ENCODE measurements at regions not wholly inside any gene's neighbourhood (a gene's known extent, or its start where the extent isn't known, plus 50 kb on each side); places are given as distances from the start of the nearest gene placed in this dataset.

DNA sequence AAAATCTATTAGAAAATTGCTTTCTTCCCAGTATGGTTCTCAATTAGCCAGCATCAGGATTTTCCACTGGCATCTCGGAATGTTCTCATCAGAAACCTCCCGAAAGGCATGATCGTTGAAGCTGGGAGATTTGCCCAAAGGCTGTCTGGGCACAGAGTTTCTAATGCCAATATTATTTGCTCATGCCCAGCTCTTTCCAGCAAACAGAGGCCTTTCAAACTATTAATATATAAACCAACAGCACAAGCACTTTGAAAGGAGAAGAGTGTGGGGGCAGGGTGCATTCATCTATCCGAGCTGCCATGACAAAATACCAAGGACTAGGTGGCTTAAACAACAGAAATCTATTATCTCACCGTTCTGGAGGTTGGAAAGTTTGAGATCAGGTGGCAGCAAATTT lies 88.3 kb upstream of the MSX1 start:
- no peak for DNase-seq

DNA sequence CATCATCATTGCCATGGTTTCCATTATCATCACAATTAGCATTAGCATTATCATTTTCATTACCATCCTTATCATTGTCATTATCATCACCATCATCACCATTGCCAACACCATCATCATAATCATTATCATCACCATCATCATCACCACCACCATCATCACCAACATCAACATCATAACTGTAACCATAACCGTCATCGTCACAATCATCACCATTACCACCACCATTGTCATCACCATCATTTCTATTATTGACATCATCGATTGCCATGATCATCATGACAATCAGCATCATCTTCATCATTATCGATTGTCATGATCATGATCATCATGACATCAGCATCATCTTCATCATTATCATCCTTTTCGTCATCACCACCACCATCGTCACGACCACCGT lies 88.9 kb upstream of the MSX1 start:
- DNase-seq = no peak

DNA sequence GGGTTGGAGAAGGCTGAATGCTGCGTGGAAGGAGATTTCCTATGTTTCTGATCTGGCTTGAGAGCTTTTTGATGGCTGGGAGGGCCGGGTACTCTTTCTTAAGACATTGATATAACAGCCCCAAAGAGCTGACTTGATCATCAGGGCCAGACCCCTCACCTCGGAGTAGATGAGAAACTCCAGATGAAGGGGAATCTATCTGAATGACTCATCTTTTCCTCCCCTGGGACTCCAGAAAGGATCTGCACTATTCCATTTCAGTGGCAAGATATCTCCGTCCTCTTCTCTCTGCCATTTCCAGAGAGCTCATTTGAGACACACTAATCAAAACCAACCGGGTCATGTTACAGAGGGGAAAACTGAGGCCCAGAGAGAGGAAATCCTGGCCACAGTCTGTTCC lies 92.9 kb upstream of the MSX1 start:
- no peak for DNase-seq

DNA sequence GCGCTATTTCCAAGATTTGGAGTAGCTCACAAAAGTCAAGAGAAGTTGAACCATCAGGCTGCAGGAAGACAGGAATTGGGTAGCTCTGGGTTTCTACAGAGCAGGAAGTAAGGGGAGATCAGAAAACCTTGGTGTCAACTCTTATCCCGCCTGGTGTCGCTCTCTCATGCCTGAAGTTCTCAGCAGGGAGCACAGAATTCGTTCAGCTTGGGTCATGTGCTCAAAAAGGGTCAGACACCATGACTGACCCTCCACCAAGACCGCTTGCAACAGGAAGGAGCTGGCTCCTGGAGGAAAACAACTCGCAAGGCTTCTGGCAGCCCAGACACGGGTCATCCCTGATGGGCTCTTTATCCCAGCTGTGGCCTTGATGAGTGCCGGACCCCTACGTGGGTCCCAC lies 93.7 kb upstream of the MSX1 start:
- DNase-seq = no peak

DNA sequence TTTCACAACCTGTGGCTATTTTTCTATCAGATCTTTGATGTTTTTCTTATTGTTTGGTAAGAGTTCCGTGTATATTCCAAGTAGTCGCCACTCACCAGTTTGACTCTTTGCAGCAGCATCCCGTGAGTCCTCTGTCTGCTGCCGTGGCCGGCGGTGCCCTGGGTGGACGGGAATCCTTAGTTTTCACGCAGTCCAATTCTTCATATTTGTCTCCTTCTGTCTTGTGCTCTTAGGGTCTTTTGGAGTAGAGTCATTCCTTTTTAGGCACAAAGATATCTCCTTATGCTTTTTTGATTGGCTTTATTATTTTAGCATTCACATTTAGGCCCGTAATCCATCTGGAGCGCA lies 94.9 kb upstream of the MSX1 start:
- DNase-seq = no peak

DNA sequence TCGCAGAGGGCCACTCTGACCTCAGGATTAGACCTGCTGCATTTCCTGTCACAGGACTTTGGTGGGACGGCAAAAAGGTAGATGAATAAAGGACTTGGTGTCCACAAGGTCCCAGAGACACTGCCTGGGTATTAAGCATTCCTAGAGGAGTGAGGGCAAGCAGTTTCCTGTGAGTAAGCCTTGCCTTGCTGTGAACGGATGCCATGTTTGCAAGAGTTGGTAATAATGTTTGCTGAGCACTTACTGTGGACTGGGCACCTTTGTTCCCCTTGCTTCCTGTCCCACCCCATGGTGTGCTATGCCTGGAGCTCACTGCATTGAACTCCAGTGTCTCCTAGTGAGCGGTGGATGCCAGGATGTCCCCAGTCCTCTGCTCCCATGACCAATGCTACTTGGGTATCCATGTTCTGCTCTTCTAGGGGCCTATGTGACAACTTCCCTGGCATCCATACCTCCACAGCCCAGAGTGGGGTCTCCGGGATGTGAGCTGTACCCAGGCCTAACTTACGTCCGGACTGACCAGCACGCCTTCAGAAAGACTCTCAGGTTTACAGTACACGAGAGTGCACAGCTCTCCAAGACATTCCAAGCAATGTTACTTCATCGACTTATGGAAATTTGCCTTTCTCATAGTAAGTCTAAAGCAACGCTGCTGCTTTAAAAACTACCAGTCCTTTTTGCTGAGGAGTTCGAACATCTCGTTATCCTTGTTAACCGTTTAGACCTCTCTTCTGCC lies 95.5 kb upstream of the MSX1 start:
- no peak for DNase-seq

DNA sequence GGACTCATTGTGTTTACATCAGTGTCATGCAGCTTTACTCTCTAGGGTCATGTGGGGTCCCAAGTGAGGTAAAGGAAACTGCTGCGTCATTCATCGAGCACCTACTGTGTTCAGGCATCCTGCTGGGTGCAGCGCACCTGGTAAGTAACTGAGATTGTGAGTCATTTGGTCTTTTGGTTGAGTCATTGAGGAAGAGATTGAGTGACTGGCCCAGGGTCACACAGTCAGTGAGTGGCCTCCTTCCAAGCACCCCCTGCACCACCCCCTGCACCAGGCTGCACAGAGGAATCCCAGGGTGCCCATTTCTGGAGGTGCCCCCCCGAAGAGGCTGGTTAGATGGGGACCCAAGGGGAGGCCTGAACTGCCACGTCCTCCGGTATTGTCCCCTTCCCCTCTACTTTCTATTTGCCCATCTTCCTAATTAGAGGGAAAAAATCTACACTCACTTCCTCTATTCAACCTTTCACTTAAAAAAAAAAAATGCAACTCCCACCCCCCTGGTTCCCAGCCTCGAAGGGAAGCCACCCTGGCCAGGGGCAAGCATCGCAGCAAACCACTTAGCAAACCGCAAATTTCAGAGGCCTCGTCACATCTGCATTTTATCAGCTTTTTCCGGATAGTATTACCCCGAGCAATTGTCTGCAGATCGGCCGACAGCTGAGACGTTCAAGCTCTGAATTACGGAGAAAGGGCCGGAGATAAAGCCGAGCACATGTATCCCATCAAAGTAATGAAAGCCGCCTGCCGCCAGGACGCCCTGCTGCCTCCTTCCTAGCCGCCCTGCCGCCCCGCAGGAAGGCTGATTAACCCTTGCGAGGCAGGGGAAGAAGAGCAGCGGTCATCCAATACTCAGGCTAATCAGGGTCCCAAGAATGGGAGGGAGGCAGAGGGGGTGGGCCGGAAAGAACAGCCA lies 96.3 kb upstream of the MSX1 start:
- DNase-seq = no peak

DNA sequence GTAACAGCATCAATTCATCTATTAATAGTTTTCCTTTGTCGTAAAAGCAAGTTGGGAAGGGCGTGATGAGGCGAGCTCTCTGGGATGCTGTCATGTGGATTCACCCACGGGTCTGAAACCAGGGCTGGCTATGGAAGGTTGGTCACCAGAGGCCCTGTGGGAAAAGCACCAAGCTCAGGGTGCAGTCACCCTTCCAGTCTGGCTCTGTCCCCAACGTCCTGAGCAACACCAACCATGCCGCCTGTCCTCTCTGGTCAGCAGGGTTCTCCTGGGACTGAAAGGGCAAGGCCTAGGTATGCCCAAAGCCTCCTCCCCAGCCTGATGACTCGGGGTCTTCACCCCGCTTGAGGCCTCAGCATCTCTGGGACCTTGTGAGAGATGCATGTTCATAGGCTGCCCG lies 97.2 kb upstream of the MSX1 start:
- DNase-seq = no peak

DNA sequence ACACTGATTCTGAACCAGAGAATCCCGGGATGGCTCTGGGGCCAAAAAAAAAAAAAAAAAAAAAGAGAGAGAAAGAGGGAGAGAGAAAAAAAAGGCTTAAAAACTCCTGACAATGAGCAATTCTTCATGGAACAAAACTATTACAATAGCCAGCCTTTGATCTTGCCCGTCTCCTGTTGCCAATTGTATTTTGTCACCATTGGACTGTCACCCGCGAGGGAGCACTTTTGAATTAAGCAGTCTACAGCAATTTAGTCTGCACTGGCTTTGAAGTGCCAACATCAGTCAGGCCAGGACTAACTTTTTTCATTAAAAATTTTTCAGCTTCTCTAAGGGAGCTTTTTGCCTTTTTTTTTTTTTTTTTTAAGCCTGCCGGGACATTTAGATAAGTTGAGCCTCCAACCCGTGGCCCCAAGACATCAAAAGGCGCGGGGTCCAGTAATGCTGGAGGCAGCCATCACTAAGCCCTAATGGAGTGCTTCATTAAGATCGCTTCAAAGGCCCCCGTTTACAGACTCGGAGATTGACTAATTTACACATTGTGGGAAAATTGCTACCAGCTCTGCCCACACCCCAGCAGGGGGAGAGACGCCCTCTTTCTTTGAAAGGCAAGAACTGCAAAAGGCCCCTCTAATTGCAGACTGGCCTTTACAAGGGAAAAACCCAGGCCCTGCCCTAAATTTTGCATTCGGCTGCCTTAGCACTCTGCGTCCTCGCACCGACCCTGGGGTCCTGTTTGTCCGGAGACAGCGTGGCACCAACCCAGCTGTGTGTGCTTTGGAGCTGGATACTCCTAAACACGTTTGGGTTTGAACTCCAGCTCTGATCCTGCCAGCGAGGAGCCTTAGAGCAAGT lies 98.1 kb upstream of the MSX1 start:
- DNase-seq = peak; percentile 64 to 82

DNA sequence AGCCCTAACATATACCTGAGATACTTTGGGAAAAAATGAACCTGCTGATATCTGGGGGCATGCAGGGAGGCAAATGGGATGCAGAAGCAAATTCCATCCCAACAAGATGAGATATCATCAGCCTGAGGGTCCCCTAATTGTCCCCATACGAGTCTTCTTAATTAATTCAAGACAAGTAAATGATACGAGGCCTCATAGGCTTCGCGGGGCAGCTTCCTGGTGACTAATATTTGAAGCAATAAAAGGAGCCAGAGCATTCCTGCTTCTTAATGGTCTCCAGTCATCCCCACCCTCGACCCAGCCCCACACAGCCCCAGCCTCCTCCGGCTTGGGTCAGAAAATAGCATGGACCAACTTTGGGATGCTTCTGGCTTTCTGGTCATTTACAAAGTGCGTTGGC lies 99.6 kb upstream of the MSX1 start:
- DNase-seq = no peak

DNA sequence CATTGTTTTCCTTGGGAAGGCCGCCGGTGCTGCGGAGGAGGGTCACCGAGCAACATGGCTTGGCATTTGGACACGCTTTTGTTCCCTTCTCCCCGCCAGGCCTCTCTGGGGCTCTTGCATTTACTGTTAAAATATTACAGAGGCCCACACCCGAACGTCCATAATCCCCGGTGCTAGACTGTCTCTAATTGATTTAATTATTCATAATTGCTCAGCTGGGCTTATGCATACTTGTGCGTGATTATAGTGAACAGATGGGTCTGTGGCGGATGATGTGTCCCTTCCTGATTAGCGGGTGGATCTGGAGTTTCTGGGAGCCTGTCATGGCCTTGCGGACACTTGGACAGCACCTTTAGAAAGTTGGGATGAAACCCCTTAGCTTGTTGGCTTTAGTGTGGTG lies 100.2 kb upstream of the MSX1 start:
- peak; percentile 77 to 91 for DNase-seq

DNA sequence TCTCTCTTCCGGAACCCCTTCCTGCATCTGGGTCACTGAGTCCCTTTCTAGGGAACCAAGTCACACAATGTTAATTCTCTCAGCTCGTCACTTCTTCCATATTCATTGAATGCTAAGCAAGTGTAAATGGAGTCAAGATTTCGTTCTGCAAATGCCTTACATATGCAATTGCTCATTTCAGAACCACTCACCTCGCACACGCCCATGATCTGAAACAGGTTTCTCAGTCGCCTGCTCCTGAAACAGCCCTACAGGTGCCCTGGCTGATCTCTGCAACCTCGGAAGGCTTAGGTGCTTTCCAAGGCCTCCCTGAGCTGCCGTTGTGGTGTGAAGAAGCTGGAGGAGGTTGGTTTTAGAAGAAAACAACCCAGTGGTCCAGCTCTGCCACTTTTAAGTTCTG lies 100.8 kb upstream of the MSX1 start:
- DNase-seq = no peak

DNA sequence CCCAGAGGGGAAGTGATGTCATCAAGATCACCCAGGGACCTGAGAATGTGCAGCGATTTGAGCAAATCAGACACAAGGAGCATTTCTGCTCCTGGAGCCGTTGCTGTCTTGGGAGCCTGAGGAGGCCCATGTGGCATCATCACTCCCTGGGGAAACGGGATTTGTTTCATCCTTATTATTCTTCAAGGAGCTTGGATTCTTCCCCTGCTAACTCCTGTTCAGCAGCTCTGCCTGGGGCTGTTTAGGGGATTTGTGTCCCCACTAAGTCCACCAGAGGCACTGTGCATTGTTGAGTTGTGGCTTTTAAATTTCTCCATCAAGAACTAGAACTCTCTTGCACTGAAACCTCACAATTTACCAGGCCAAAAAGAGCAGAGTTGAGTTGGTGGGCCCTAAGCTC lies 104.2 kb upstream of the MSX1 start:
- peak; percentile 85 to 95 for DNase-seq

DNA sequence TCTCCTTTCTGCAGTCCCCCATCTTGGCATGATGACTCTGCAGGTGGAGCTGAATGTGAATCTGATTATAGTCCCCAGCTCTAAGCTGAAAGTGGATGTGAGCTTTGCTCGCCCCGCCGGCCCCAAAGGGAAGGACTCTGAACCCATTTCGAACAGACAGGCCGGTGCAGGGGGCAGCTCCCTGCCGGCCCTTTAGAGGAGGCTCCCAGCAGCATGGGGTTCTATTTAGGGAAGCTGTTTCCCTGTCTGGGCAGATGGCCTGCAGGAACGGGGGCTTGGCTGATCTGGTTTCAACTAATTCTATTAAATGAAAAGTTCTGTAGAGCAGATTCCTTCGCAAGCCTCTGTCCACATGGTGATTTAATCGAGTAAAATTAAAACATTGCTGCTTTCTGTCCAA lies 104.8 kb upstream of the MSX1 start:
- peak in 1 of 2 experiments; percentile 69 for DNase-seq

DNA sequence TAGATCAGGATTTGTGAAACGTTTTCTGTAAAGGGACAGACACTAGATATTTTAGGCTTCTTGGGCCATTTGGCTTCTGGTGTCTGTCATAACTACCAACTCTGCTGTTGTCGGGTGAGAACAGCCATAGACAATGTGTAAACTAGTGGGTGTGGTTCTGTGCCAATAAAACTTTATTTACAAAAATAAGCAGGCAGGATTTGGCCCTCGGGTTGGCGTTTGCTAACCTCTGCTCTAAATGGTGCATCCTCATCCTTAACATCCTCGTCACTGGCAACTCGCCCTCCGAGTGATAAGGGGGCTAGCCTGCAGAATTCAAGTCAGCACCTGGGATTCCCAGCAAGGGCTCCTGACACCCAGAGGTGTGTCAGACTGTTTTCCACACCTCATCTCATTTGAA lies 105.8 kb upstream of the MSX1 start:
- DNase-seq = no peak

DNA sequence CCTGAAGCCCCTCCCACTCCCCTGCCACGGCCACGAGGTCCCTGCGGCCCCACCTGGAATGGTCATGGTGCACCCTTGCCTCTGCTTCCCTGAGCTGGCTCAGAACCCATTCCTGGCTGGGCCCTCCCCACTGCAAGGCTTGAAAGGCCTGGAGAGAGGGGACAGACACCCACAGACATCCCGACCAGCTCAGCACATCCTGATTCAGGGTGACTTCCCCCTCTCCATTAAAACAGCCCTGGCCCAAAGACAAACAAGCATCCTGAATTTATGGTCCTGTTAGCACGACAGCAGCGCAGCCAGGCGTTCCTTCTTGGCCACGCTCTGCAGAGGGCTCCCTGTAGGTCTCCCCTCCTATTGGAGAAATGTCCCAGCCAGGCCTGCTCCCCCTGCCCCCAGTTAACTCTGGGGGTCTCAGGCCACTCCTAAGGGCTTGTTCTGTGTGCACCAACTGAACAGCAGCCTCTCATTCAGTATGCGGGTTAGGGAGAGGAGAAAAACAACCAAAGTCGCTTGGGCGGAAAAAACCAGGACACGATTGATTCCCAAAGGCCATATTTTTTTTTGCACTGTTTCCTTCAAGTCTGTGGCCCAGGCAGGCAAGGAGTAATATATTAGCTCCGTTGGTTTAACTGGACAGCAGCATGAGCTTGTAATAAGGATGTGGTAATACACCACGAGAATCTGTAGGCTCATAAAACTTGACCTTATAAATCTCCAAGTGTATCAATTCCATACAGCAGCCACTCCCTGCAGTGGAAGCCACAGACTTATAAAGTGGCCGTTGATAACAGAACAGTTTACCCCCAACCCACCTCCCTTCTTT lies 106.7 kb upstream of the MSX1 start:
- no peak for DNase-seq

DNA sequence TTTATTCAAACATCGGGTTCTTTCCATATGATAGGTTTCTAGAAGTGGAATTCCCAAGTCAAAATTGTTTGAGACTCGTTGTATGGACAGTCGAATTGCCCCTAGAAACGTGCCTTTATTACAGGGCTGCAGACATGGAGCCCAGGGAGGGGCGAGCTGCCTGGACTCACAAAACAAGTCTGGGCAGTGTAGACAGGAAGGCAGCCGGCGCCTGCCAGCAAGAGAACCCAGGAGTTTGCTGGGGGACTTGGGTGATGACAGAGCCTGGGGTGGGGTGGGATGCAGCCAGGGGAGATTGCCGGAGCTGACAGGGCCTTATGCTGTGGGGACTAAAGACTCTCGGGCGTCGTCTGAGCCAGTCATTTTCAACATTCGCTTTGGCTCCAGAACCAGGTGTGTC lies 107.4 kb upstream of the MSX1 start:
- no peak for DNase-seq

DNA sequence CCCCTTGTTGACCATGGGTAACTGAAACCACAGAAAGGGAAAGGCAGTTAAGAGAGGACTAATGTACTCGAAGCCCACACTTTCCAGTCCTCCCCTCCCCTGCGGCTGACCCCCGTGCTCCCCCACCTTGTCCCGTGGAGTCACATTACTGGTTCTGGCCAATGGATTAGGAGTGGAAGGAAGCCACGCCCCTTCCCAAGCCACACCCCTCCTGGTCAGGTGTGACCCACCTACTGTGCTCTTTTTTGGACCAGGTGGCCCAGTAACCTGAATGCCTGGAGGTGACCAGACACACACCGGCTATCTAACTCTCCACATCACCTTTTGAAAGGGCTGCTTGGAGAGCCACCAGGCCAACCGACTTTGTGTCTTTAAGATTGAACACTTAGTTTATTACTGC lies 109.3 kb upstream of the MSX1 start:
- DNase-seq = no peak

DNA sequence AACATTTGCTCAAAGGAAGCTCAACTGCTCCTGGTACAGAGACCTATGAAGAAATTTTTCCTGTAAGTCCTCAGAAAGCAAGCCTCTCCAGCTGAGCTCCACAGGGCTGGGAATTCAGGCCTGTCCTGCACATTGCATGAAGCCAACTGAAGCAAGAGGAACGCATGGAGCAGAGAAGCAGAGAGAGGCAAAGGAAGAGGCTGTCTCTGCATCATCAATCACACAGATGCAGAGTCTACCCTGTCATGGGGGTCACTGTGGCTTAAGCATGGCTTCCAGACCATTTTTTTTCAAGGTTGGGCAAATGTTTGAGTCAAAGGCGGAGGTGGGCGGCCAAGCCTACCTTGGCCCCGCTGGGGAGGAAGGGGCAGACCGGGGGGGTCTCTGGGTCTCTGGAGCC lies 110.3 kb upstream of the MSX1 start:
- DNase-seq = no peak

DNA sequence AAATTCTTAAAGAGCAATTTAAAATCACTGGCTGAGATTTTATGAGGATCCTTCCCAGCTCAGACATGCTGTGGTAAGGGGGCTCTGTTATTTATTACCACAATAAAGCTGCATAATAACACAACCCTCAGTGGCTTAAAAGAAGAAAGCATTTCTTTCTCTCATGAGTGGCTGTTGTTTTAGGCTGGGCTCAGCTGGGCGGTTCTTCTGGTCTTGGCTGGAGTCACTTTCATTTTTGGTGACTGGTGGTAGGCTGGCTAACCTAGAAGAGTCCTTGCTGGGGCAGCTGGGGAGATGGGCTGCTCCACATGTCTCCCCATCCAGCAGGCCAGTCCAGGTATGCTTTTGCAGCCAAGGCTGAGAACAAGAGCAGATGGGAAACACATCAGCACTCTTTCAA lies 113.0 kb upstream of the MSX1 start:
- DNase-seq = no peak

DNA sequence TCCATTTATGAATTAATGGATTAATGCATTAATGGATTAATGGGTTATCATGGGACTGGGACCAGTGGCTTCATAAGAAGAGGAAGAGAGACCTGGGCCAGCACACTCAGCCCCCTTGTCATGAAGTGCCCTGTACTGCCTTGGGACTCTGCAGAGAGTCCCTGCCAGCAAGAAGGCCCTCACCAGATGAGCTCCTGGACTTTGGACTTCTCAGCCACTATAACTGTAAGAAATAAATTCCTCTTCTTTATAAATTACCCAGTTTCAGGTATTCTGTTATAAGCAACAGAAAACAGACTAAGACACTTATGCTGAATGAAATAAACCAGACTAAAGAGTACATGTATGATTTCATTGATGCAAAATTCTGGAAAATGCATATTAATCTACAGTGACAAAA lies 119.4 kb upstream of the MSX1 start:
- no peak for DNase-seq

DNA sequence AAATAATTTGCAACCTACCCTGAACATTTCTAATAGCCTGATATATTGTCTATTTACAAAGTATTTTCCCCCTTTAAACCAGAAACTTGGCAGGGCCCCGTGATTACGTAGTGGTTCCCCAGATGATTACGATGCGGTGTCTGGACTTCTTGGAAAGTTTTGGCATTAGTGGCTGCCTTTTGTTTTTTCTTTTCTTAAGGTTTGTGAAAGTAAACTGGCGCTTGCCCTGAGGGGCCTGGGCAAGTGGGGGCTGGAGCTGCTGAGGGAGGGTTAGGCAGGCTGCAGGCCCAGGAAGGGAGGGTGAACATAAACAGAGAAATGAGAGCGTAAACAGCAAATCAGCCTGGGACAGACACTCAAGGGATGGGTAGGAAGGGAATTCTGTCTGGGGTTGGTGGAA lies 123.6 kb upstream of the MSX1 start:
- no peak for DNase-seq
